Fibroblast of lung (primary cell): ENCODE measurements at regions not wholly inside any gene's neighbourhood (a gene's known extent, or its start where the extent isn't known, plus 50 kb on each side); places are given as distances from the start of the nearest gene placed in this dataset.

Experiments used
- DNase-seq, 2 donors: peaks; one replicate each; pipeline versions ENCODE4 v3.0.0 to v3.0.0-alpha.2; 2010; ENCODE audit warnings: low read depth in 2 of 2
- H2AFZ ChIP-seq: 2 replicates; pipeline ENCODE4 v1.5.1; 2012; ENCODE audit warnings: low read length, control low read depth, inconsistent platforms
- H3K27ac ChIP-seq: 2 replicates; pipeline ENCODE4 v1.5.1; 2011; ENCODE audit warnings: low read length, control low read depth; ENCODE audit not compliant: insufficient read depth
- H3K27me3 ChIP-seq: 2 replicates; pipeline ENCODE4 v1.5.1; 2011; ENCODE audit warnings: mild to moderate bottlenecking, low read length; ENCODE audit not compliant: control insufficient read depth, insufficient read depth
- H3K36me3 ChIP-seq: 2 replicates; pipeline ENCODE4 v1.5.1; 2011; ENCODE audit warnings: low read length; ENCODE audit not compliant: control insufficient read depth, insufficient read depth
- H3K4me1 ChIP-seq: 2 replicates; pipeline ENCODE4 v1.5.1; 2011; ENCODE audit warnings: low read length; ENCODE audit not compliant: control insufficient read depth, insufficient read depth; ENCODE audit errors: extremely low read depth
- H3K4me2 ChIP-seq: 2 replicates; pipeline ENCODE4 v1.5.1; 2011; ENCODE audit warnings: low read length, control low read depth; ENCODE audit not compliant: insufficient read depth; ENCODE audit errors: extremely low read depth
- H3K4me3 ChIP-seq, 4 experiments: fragments of 200-600 bp in 1 of 4; sonication (generic) in 1 of 4; replicated peaks in 1 of 4; 2 replicates each; pipeline ENCODE4 v1.5.1; 2011 to 2016; ENCODE audit warnings: low read length in 4 of 4, low read depth in 3 of 4, mild to moderate bottlenecking in 3 of 4, control low read depth in 2 of 4, inconsistent platforms in 1 of 4, mixed read lengths in 1 of 4; ENCODE audit not compliant: insufficient read depth in 1 of 4; ENCODE audit errors: control extremely low read depth in 1 of 4
- H3K79me2 ChIP-seq: 2 replicates; pipeline ENCODE4 v1.5.1; 2012; ENCODE audit warnings: mild to moderate bottlenecking, low read length, inconsistent platforms; ENCODE audit not compliant: control insufficient read depth, insufficient read depth
- H3K9ac ChIP-seq: 2 replicates; pipeline ENCODE4 v1.5.1; 2011; ENCODE audit warnings: mild to moderate bottlenecking, low read length, control low read depth; ENCODE audit not compliant: insufficient read depth
- H3K9me3 ChIP-seq: 2 replicates; pipeline ENCODE4 v1.5.1; 2012; ENCODE audit warnings: low read depth, low read length; ENCODE audit not compliant: control insufficient read depth, insufficient read depth
- H4K20me1 ChIP-seq: 2 replicates; pipeline ENCODE4 v1.5.1; 2011; ENCODE audit warnings: low read length; ENCODE audit not compliant: control insufficient read depth, insufficient read depth; ENCODE audit errors: extremely low read depth
- CTCF ChIP-seq, 2 donors: IDR thresholded peaks in 1 of 2; conservative IDR thresholded peaks in 1 of 2; 1 replicate in 1 of 2; 2 replicates in 1 of 2; pipeline ENCODE4 v1.5.1; 2011 to 2012; ENCODE audit warnings: low read length in 2 of 2, control low read depth in 1 of 2, inconsistent platforms in 1 of 2, low read depth in 1 of 2, mild to moderate bottlenecking in 1 of 2
- EZH2 ChIP-seq: IDR thresholded peaks from 2 replicates; pipeline ENCODE4 v1.5.1; 2012; ENCODE audit warnings: low read length, control low read depth, mild to moderate bottlenecking; ENCODE audit errors: missing control alignments

- H4K20me1 ChIP-seq: no peaks in the 10 kb centered on the region
- H3K27me3 ChIP-seq: no peaks in the 10 kb centered on the region
- H3K27ac ChIP-seq: no peak overlapping the region
- H3K9ac ChIP-seq: no peak overlapping the region
- no peak overlapping the region for H3K4me2 ChIP-seq
- no peak overlapping the region for H2AFZ ChIP-seq
- H3K79me2 ChIP-seq: no peaks in the 10 kb centered on the region
- no peak for DNase-seq
- no peak overlapping the region for H3K4me3 ChIP-seq
- no peak for TF ChIP-seq EZH2
- no peak for TF ChIP-seq CTCF (conservative IDR thresholded peaks at IDR 0.05 in 1 of 2, IDR thresholded peaks at IDR 0.05 in 1 of 2; ENCODE audit: low read depth in 1 of 2, low read length in 2 of 2)
- H3K4me1 ChIP-seq: no peaks in the 10 kb centered on the region
- no peaks in the 10 kb centered on the region for H3K36me3 ChIP-seq
- no peaks in the 10 kb centered on the region for H3K9me3 ChIP-seq
Measured at GRCh38 chr2:67945056-67945455, 117.7 kb downstream of the C1D start.

- Histone ChIP-seq H3K27ac (no peak overlapping the region), H4K20me1 (no peaks in the 10 kb centered on the region), H3K9me3 (no peaks in the 10 kb centered on the region), H3K4me2 (no peak overlapping the region), H2AFZ (no peak overlapping the region), H3K79me2 (no peaks in the 10 kb centered on the region), H3K4me1 (no peaks in the 10 kb centered on the region), H3K4me3 (no peak overlapping the region), H3K9ac (no peak overlapping the region), H3K36me3 (no peaks in the 10 kb centered on the region), H3K27me3 (no peaks in the 10 kb centered on the region)
- DNase-seq: peak in 1 of 2 donors; percentile 15
- TF ChIP-seq CTCF (conservative IDR thresholded peaks at IDR 0.05 in 1 of 2, IDR thresholded peaks at IDR 0.05 in 1 of 2; ENCODE audit: low read depth in 1 of 2, low read length in 2 of 2) (no peak), EZH2 (no peak)
Measured at GRCh38 chr2:67945940-67946339, 116.9 kb downstream of the C1D start.

GRCh38 chr2:67948057-67948456 is 114.7 kb downstream of the C1D start:
- Histone ChIP-seq H4K20me1 (no peaks in the 10 kb centered on the region), H3K9ac (no peak overlapping the region), H3K27ac (no peak overlapping the region), H3K79me2 (no peaks in the 10 kb centered on the region), H3K36me3 (no peaks in the 10 kb centered on the region), H2AFZ (no peak overlapping the region), H3K4me1 (no peaks in the 10 kb centered on the region), H3K4me3 (no peak overlapping the region), H3K9me3 (no peaks in the 10 kb centered on the region), H3K27me3 (no peaks in the 10 kb centered on the region), H3K4me2 (no peak overlapping the region)
- DNase-seq: no peak
- TF ChIP-seq CTCF (conservative IDR thresholded peaks at IDR 0.05 in 1 of 2, IDR thresholded peaks at IDR 0.05 in 1 of 2; ENCODE audit: low read depth in 1 of 2, low read length in 2 of 2): no peak
- no peak for TF ChIP-seq EZH2
